OCI-LY3 (cell line): ENCODE measurements at regions not wholly inside any gene's neighbourhood (a gene's known extent, or its start where the extent isn't known, plus 50 kb on each side); places are given as distances from the start of the nearest gene placed in this dataset.

Experiments used
- CTCF ChIP-seq: fragments of 200-600, 300-600 bp; sonication (generic); IDR thresholded peaks from 2 replicates; pipeline ENCODE4 v1.5.1; 2014; ENCODE audit warnings: antibody characterized with exemption, low read length, low read depth
- EZH2phosphoT487 ChIP-seq: fragments of 200-600 bp; shearing (Covaris generic); IDR thresholded peaks from 2 replicates; pipeline ENCODE4 v1.6.1; 2018; ENCODE audit warnings: antibody characterized with exemption, mixed run types, low read depth

- TF ChIP-seq CTCF (no peak), EZH2phosphoT487 (no peak)
These were observed 242.5 kb upstream of the TMCO5A start for GRCh38 chr15:37691911-37692310.
